Aorta (tissue), 5 donors: ENCODE measurements at regions not wholly inside any gene's neighbourhood (a gene's known extent, or its start where the extent isn't known, plus 50 kb on each side); places are given as distances from the start of the nearest gene placed in this dataset.

Experiments
- ATAC-seq: fragments of 200-7000 bp; cut with Tn5 transposase; one replicate; pipeline ENCODE4 v1.9.1; 2022; ENCODE audit warnings: moderate library complexity; ENCODE audit not compliant: low FRiP score
- DNase-seq, 2 donors: peaks; one replicate each; pipeline ENCODE4 v3.0.0-alpha.2; 2020
- H3K27ac ChIP-seq, 2 donors: one replicate each; pipeline ENCODE4 v1.5.1; 2013; ENCODE audit warnings: low read length in 2 of 2, mild to moderate bottlenecking in 2 of 2, moderate library complexity in 2 of 2, control low read depth in 1 of 2, inconsistent platforms in 1 of 2, low read depth in 1 of 2
- H3K27me3 ChIP-seq, 2 donors: one replicate each; pipeline ENCODE4 v1.6.1; 2013; ENCODE audit warnings: control low read depth in 1 of 2, low read length in 1 of 2, mild to moderate bottlenecking in 1 of 2, moderate library complexity in 1 of 2; ENCODE audit not compliant: insufficient read depth in 2 of 2, control insufficient read depth in 1 of 2
- H3K36me3 ChIP-seq, 2 donors: one replicate each; pipeline ENCODE4 v1.6.1; 2013; ENCODE audit warnings: control low read depth in 1 of 2, low read length in 1 of 2, mild to moderate bottlenecking in 1 of 2; ENCODE audit not compliant: insufficient read depth in 2 of 2, control insufficient read depth in 1 of 2
- H3K4me1 ChIP-seq, 2 donors: one replicate each; pipeline ENCODE4 v1.6.1; 2013; ENCODE audit warnings: low read length in 2 of 2, control low read depth in 1 of 2, mild to moderate bottlenecking in 1 of 2, moderate library complexity in 1 of 2; ENCODE audit not compliant: insufficient read depth in 2 of 2, control insufficient read depth in 1 of 2
- H3K4me3 ChIP-seq, 2 donors: one replicate each; pipeline ENCODE4 v1.5.1; 2013; ENCODE audit warnings: low read length in 2 of 2, control low read depth in 1 of 2, mild to moderate bottlenecking in 1 of 2
- H3K9me3 ChIP-seq: one replicate; pipeline ENCODE4 v1.6.1; 2013; ENCODE audit warnings: mild to moderate bottlenecking, low read length; ENCODE audit not compliant: control insufficient read depth
- WGBS, 2 donors: extraction: QIAGEN DNeasy Blood & Tissue Kit; methylation state at CpG; one replicate each; pipeline ENCODE4 v1.1.7; 2013; 5-methylcytosine and 5-hydroxymethylcytosine counted together
- intact Hi-C, 2 donors: fragments of 100-400 bp; cut with DNase I; formaldehyde crosslinking; loops; one replicate each; pipeline versions ENCODE4 v1.14.2 to v1.15.0; 2022
- donor health status: healthy with polysubstance abuse.
- donor health status: Bipolar disorder and iron deficiency.
- donor health status: DM: no; HTN: no; CAD: no.
- donor health status: DM: no; HTN: no; CAD: no.
- donor health status: DM: yes; HTN: yes; CAD: no.

DNA sequence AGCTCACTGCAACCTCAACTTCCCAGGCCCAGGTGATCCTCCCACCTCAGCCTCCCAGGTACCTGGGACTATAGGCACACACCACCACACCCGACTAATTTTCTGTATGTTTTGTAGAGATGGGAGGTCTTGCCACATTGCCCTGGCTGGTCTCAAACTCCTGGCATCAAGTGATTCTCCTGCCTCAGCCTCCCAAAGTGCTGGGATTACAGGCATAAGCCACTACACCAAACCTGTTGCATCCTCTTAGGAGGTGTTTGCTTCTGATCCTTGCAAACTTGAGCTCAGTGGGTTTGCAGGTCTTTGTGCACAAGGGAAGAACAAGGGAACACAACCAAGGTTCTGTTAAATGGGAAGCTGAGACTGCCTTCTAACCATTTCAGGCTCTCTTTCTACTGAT, 184.6 kb downstream of the ARHGAP12 start:
- no peak for DNase-seq
- H3K36me3 ChIP-seq, result no peaks in the 10 kb centered on the region
- peaks cover 0 to 3% of the 10 kb centered on the region in 2 donors for H3K4me1 ChIP-seq
- H3K27ac ChIP-seq, result no peak overlapping the region
- no peaks in the 10 kb centered on the region for H3K9me3 ChIP-seq
- H3K4me3 ChIP-seq, result no peak overlapping the region
- ATAC-seq, result no peak
- intact Hi-C loops, result loop anchor here in 1 of 2 donors (5.0 kb wide), 1 partner anchor 37 kb away; no protein-coding TSS in a partner anchor
- no peaks in the 10 kb centered on the region for H3K27me3 ChIP-seq
- 91 to 100% methylated on average over 1 of the region's 1 CpG for WGBS, 2 donors

DNA sequence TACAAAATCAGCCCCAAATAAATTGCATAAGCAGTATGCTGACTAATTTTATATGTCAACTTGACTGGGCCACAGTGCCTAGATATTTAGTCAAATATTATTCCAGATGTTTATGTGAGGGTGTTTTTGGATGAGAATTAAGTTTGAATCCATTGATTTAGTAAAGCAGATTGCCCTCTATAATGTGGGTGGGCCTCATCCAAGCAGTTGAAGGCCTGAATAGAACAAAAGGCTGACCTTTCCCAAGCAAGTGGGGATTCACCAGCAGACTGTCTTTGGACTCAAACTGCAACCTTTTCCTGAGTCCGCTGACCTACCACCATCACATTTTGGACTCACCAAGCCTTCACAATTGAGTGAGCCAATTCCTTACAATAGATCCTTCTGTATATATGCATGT, 186.4 kb downstream of the ARHGAP12 start:
- Histone ChIP-seq H3K27ac (no peak overlapping the region), H3K4me3 (no peak overlapping the region), H3K27me3 (no peaks in the 10 kb centered on the region), H3K36me3 (no peaks in the 10 kb centered on the region), H3K4me1 (peaks cover 0 to 3% of the 10 kb centered on the region in 2 donors), H3K9me3 (peaks cover 3% of the 10 kb centered on the region)
- intact Hi-C loops, result loop anchor here in 1 of 2 donors (5.0 kb wide), 1 partner anchor 35 kb away; no protein-coding TSS in a partner anchor
- WGBS, 2 donors, result 97 to 100% methylated on average over 1 of the region's 1 CpG
- ATAC-seq (no peak), DNase-seq (no peak)

DNA sequence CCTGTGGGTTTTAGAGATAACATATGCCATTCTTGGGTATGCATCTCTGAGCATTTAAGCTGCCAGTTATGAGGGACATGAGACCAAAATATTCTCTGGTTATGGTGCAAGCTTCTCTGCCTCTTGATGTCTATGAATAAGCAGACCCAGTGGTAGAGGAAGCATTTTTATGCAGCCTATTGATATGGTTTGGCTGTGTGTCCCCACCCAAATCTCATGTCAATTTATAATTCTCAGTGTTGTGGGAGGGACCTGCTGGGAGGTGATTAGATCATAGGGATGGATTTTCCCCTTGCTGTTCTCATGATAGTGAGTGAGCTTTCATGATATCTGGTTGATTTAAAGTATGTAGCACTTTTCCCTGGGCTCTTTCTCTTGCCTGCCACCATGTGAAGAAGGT, 187.2 kb downstream of the ARHGAP12 start:
- H3K9me3 ChIP-seq, result peaks cover 3% of the 10 kb centered on the region
- DNase-seq (no peak), ATAC-seq (no peak)
- intact Hi-C loops, result loop anchor here in 1 of 2 donors (5.0 kb wide), 1 partner anchor 34 kb away; no protein-coding TSS in a partner anchor
- no peaks in the 10 kb centered on the region for H3K36me3 ChIP-seq
- H3K27me3 ChIP-seq, result no peaks in the 10 kb centered on the region
- H3K27ac ChIP-seq, result no peak overlapping the region
- H3K4me3 ChIP-seq, result no peak overlapping the region
- peaks cover 0 to 3% of the 10 kb centered on the region in 2 donors for H3K4me1 ChIP-seq

DNA sequence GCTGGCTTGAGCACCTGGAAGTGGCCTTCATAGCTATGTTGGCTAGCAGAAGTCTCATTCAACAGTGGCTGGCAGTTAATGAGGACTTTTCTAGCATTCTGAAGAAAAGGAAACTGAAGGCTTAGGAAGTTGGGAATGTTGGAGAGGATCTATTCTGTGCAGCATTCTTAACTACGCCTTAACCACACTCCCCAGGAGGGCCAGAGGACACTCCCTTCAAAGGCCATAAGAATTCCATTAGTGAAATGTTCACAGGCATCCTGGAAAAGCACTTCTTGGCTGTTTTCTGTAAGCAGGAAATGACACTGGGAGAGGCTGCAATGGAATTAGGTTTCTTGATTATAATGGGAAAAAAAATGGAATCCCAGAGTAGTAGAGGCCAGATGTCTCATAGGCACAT, 188.9 kb downstream of the ARHGAP12 start:
- DNase-seq (no peak), ATAC-seq (no peak)
- Histone ChIP-seq H3K9me3 (peaks cover 4% of the 10 kb centered on the region), H3K4me1 (no peaks in the 10 kb centered on the region), H3K27me3 (no peaks in the 10 kb centered on the region), H3K4me3 (no peak overlapping the region), H3K27ac (no peak overlapping the region), H3K36me3 (no peaks in the 10 kb centered on the region)
- intact Hi-C loops, result loop anchor here in 1 of 2 donors (5.0 kb wide), 1 partner anchor 32 kb away; no protein-coding TSS in a partner anchor
- 92 to 100% methylated on average over 1 of the region's 1 CpG for WGBS, 2 donors

DNA sequence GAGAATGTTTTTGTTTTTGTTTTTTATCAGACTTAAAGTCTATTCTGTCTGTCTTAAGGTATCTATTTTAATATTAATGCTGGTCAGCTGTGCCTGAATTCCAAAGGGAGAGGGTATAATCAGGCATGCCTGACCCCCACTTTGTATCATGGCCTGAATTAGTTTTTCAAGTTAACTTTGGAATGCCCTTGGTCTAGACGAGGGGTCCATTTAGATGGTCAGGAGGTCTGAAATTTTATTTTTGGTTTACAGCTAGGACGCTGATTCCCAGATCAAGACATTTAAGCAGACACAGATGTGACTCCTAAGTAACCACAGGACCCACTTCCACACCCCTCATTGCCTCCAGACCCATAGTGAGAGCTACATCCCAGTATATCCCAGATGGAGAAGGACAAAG, 189.5 kb downstream of the ARHGAP12 start:
- no peaks in the 10 kb centered on the region for H3K4me1 ChIP-seq
- WGBS, 2 donors, result 81 to 90% methylated on average over 2 of the region's 2 CpGs
- H3K9me3 ChIP-seq, result peaks cover 4% of the 10 kb centered on the region
- intact Hi-C loops, result no loop called here
- no peak overlapping the region for H3K27ac ChIP-seq
- no peak overlapping the region for H3K4me3 ChIP-seq
- DNase-seq (no peak), ATAC-seq (no peak)
- no peaks in the 10 kb centered on the region for H3K27me3 ChIP-seq
- no peaks in the 10 kb centered on the region for H3K36me3 ChIP-seq

DNA sequence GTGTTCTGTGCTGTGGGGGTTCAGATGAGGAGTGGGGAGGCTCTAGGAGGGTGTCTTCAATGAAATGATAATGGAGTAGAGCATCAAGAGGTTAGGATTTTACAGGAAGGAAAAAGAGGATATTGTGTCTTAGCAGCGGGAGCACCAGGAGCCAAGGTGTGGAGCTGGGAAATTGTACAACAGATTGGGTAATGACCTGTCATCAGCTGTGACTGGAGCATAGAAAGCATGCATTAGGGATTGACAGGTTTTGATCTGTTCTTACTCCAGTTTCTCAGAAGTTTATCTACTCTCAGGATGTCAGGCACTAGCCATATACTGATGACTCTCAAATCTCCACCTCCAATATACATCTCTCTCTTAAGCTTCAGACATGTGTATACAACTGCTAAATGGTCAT, 196.9 kb downstream of the ARHGAP12 start:
- Histone ChIP-seq H3K27me3 (no peaks in the 10 kb centered on the region), H3K9me3 (peaks cover 1% of the 10 kb centered on the region), H3K36me3 (no peaks in the 10 kb centered on the region), H3K27ac (no peak overlapping the region), H3K4me3 (no peak overlapping the region), H3K4me1 (no peaks in the 10 kb centered on the region)
- 89 to 95% methylated on average over 1 of the region's 1 CpG for WGBS, 2 donors
- intact Hi-C loops, result no loop called here
- DNase-seq, result no peak
- no peak for ATAC-seq

DNA sequence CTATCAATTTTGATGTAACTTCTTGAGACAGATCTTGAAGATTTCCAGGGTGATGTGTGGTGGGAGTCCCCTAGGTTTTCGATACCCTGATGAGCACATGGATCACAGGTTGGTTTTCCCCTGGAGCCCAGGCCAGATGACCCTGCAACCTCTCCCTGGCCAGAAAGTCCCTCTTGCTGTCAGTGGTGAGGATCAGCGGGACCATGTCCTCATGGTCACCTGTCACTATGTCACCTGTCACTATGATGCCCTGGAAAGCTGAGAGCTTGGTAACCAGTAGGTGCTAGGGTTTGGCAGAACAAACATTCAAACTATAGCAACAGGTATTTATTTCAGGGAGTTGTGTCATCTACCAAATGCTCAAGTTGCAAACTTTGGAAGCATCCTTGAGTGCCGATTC, 197.9 kb downstream of the ARHGAP12 start:
- ATAC-seq (no peak), DNase-seq (no peak)
- intact Hi-C loops, result no loop called here
- Histone ChIP-seq H3K4me3 (no peak overlapping the region), H3K4me1 (no peaks in the 10 kb centered on the region), H3K9me3 (no peaks in the 10 kb centered on the region), H3K27me3 (no peaks in the 10 kb centered on the region), H3K27ac (no peak overlapping the region), H3K36me3 (no peaks in the 10 kb centered on the region)
- 91 to 94% methylated on average over 3 of the region's 3 CpGs for WGBS, 2 donors

DNA sequence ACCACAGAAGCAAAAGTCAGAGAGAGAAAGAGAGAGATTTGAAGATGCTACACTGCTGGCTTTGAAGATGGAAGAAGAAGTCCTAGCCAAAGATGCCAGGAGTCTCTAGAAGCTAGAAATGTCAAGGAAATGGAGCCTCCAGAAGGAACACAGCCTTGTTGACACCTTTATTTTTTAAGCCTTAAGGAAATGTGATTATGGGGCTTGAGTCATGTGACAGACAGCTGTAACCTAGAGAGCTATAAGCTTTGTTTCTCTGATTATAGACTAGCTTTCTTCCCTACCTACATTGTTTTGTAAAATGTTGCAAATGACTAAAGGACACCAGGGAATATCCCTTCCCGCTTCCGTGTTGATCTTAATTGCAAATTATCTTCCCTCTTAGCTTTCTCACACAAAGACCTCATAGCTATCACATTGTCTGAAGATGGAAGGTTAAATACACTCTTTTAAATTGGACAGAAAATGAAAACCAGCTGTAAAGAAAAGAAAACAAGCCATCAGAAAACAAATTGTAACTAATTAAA, 199.9 kb downstream of the ARHGAP12 start:
- no peaks in the 10 kb centered on the region for H3K27me3 ChIP-seq
- ATAC-seq, result no peak
- no peak for DNase-seq
- H3K36me3 ChIP-seq, result no peaks in the 10 kb centered on the region
- intact Hi-C loops, result no loop called here
- H3K27ac ChIP-seq, result no peak overlapping the region
- whole genome bisulfite sequencing, 2 donors, result 78 to 86% methylated on average over 2 of the region's 2 CpGs
- H3K4me1 ChIP-seq, result no peaks in the 10 kb centered on the region
- no peak overlapping the region for H3K4me3 ChIP-seq
- H3K9me3 ChIP-seq, result no peaks in the 10 kb centered on the region

DNA sequence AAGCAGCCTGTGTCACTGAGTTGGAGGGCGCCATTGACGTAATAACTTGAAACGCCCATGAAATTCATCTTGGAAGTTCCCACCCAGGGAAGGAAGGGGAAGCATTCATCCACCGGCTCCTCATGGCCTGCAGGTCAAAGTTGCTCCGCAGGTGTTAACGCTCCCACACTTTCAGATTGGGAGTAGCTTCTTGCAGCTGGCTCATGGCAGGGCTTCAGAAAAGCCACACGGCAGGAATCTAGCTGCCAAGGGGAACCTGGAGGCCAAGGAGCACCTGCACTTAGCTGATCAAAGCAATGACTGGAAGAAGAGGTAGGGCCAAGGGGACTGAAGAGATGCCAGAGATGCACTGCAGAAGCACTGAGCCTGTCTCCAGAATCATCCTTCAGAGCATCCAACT, 203.2 kb downstream of the ARHGAP12 start:
- ATAC-seq (no peak), DNase-seq (no peak)
- 94 to 95% methylated on average over 7 of the region's 7 CpGs for WGBS, 2 donors
- Histone ChIP-seq H3K27me3 (no peaks in the 10 kb centered on the region), H3K36me3 (no peaks in the 10 kb centered on the region), H3K9me3 (no peaks in the 10 kb centered on the region), H3K27ac (no peak overlapping the region), H3K4me3 (no peak overlapping the region), H3K4me1 (no peaks in the 10 kb centered on the region)
- intact Hi-C loops, result no loop called here
